Right lobe of liver (tissue), 4 donors: ENCODE measurements at regions not wholly inside any gene's neighbourhood (a gene's known extent, or its start where the extent isn't known, plus 50 kb on each side); places are given as distances from the start of the nearest gene placed in this dataset.

ENCODE experiments used
- CTCF ChIP-seq, 4 donors: fragments of 200-600 bp in 3 of 4; fragments of 450-650 bp in 1 of 4; IDR thresholded peaks; one replicate each; pipeline versions ENCODE4 v1.5.1 to v1.8.0; 2016 to 2022; ENCODE audit warnings: antibody characterized with exemption in 4 of 4, mild to moderate bottlenecking in 2 of 4
- POLR2A ChIP-seq: fragments of 450-650 bp; IDR thresholded peaks from one replicate; pipeline ENCODE4 v1.6.1; 2017; ENCODE audit warnings: antibody characterized with exemption, mild to moderate bottlenecking
- donor health status: DM: no; HTN: no; CAD: no.
- donor health status: DM: no; HTN: no; CAD: no.
- donor health status: DM: no; HTN: yes; CAD: no.

DNA sequence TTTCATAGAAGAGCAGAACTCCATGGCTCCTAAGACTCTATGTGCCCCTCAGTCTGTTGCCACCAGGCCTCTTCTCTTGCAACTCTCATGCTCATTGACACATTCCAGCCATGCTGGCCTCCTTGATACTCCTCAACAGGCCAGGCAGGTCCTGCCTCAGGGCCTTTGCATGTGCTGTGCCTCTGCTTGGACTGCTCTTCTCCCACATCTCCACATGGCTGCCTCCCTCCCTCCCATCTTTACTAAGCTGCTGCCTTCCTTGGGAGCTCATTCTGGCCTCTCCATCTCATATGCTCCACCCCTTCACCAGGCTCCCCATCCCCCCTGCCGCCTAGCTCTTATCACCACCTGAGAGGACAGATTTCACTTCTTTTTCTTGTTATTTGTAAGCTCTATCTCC is 103.8 kb upstream of the GPR26 start:
- no peak for TF ChIP-seq CTCF (IDR thresholded peaks at IDR 0.05)
- TF ChIP-seq POLR2A, result no peak
